WI38 (cell line): ENCODE measurements at regions not wholly inside any gene's neighbourhood (a gene's known extent, or its start where the extent isn't known, plus 50 kb on each side); places are given as distances from the start of the nearest gene placed in this dataset.

Source experiments
- H3K4me3 ChIP-seq: 2 replicates; pipeline ENCODE4 v1.5.1; 2011; ENCODE audit warnings: low read depth, mild to moderate bottlenecking, control low read depth, low read length
- TF ChIP-seq, protein P1 (sequence below): IDR thresholded peaks from 2 replicates; pipeline ENCODE4 v1.5.1; 2012; ENCODE audit warnings: low read depth, mild to moderate bottlenecking, control low read depth, low read length

DNA sequence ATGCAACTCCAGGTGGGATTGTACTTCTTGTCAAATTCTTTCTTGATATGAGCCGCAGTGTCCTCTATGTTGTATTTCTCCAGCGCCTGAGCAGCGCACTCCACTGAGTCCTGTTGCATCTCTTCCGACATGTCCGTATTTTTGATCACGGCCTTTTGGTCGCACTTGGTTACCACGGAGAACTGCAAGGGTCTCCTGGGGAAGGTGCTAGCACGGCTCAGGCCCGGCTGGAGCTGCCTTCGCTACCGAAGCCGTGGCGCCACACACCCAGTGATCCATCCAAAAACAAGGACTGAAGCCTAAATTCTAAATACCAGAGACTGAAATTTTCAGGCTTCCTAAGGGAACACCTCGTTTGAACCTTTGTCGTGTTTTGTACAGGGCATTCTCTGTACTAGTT is 194.4 kb upstream of the SEMA3D start:
- H3K4me3 ChIP-seq = no peak overlapping the region
- TF ChIP-seq, protein P1, sequence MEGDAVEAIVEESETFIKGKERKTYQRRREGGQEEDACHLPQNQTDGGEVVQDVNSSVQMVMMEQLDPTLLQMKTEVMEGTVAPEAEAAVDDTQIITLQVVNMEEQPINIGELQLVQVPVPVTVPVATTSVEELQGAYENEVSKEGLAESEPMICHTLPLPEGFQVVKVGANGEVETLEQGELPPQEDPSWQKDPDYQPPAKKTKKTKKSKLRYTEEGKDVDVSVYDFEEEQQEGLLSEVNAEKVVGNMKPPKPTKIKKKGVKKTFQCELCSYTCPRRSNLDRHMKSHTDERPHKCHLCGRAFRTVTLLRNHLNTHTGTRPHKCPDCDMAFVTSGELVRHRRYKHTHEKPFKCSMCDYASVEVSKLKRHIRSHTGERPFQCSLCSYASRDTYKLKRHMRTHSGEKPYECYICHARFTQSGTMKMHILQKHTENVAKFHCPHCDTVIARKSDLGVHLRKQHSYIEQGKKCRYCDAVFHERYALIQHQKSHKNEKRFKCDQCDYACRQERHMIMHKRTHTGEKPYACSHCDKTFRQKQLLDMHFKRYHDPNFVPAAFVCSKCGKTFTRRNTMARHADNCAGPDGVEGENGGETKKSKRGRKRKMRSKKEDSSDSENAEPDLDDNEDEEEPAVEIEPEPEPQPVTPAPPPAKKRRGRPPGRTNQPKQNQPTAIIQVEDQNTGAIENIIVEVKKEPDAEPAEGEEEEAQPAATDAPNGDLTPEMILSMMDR = no peak

DNA sequence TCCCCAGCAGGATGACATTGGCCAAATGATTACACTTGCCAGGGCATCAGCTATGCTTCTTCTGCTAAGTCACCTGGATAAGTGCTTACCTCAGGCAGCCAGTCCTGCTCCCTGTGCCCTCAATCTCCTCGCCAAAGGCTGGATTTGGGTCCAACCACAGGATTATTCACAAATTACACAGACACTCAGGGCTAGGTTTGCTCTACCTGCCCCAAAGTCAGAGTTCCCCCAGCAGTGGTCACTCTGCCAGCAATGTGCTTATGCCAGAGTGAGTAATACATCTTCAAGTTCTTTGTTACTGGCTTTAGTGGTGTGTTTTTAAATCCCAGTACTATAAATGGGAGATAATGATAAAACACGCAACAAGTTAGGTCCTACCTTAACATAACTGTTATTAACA is 189.7 kb upstream of the SEMA3D start:
- H3K4me3 ChIP-seq = no peak overlapping the region
- TF ChIP-seq, protein P1 = no peak

DNA sequence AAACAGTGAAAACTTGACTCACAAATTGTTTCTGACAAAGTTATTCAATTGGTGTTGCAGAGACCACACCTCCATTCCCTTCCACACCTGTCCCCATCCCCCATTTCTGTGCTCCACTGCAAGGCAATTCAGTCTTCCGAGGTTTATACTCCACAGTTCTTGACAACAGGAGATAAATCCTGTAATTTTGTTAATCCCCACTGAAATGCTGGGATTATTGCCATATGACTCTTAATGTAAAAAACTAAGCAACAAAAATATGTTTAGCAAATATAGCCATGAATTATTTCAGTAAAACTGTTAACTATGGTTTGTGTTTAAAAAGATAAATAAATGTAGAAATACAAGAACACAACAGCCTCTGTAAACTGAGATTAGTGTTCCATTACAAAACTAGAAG is 170.1 kb upstream of the SEMA3D start:
- H3K4me3 ChIP-seq = no peak overlapping the region
- TF ChIP-seq, protein P1 = no peak

DNA sequence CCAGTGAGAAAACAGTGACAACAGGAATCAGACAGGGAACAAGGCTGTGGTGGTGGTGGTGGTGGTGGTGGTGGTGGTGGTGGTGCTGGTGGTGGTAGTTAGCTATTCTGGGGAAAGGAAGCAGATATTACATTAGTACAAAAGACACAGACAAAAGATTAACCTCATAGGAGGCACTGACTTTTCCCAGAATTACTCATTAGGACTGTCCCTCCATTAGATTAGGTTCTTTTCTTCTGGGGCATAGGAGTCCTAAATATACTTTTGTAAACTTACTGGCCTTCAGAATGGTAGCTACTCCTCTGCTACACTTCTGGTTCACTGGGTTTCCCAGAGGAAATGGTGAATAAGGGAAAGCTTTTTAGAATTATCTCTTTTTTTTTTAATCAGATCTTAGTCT is 156.6 kb upstream of the SEMA3D start:
- H3K4me3 ChIP-seq = no peak overlapping the region
- TF ChIP-seq, protein P1 = no peak

DNA sequence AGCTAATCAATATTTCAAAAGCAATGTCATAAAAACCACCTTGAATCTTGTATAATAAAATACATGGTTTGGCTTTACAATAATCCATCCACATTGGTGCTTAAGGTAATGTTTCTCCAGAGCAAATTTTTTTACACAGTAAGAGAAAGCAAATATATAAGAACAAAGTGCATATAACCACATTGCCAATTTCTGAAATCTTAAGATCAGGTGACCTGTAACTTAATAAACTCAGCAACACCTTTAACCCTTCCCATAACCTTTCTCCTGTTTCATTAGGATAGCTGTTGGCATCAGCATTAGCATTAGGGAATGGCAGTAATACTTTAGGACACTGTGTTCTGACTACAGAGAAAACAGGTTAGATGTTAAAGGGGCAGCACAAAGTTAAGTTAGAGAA is 155.9 kb upstream of the SEMA3D start:
- TF ChIP-seq, protein P1 = no peak
- H3K4me3 ChIP-seq = no peak overlapping the region

DNA sequence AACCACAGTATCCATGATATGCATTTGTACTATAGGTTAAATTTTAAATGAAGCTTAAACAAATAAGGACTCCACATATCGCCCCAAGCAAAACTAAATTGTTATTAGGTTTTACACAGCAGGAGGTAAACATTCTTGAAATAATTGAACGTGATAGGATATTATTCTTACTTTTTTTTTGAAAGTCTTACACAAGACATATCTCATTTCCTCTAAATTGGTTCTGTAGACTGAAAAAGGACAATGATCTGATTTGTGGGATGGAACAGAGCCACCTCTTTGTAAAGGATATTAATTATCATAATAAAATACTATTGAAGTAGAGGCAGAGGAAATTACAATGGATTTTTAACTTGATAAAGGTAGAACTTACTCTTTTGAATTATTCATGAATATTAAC is 155.1 kb upstream of the SEMA3D start:
- no peak overlapping the region for H3K4me3 ChIP-seq
- TF ChIP-seq, protein P1 = no peak

DNA sequence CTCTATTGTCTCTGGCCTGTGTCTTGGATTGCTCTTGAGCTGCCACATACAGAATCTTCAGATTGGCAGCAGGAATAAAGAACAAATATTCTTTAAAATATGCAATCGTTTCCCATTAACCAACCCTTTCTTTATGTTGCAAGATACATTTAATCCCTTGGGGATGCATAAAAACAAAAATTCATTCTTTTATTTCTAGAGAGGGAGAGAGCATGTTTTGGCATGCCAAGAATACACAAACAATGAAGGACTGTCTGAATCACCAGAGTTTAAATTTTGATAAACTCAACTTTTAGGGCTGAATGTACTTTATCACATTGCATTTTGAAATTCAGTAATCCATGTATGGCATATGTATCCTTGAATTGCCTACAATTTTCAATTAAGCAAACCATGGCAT is 154.3 kb upstream of the SEMA3D start:
- TF ChIP-seq, protein P1 = no peak
- no peak overlapping the region for H3K4me3 ChIP-seq
